GM21390 (cell line): ENCODE measurements at regions not wholly inside any gene's neighbourhood (a gene's known extent, or its start where the extent isn't known, plus 50 kb on each side); places are given as distances from the start of the nearest gene placed in this dataset.
"Not testable (repeated sequence)": the region's sequence is repeated elsewhere in the genome, so short reads cannot be mapped to it uniquely, and the experiment has no call there.

Source experiments
- ATAC-seq: cut with Tn5 transposase; IDR thresholded peaks from one replicate; pipeline ENCODE4 v1.9.1; 2021; ENCODE audit not compliant: unreplicated experiment

DNA sequence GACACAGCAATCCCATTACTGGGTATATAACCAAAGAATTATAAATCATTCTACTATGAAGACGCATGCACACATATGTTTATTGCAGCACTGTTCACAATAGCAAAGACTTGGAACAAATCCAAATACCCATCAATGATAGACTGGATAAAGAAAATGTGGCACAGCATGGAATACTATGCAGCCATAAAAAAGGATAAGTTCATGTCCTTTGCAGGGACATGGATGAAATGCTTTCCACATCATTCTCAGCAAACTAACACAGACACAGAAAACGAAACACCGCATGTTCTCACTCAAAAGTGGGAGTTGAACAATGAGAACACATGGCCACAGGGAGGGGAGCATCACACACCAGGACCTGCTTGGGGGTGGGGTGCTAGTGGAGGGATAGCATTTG, 613.0 kb downstream of the RFPL4B start:
- not testable (repeated sequence) for ATAC-seq

- ATAC-seq = no peak
Measured at GRCh38 chr6:112967974-112968373, 620.8 kb downstream of the RFPL4B start.

DNA sequence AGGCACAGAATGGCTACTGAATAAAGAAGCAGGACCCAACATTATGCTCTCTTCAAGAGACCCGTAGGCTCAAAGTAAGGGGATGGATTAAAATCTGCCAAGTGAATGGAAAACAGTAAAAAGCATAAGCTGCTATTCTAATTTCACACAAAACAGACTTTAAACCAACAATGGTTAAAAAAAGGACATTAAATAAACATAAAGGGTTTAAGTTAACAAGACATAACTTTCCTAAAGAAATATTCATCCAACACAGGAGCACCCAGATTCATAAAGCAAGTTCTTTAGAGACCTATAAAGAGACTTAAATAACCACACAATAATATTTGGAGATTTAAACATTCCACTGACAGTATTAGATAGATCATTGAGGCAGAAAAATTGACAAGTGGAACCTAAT, 624.5 kb downstream of the RFPL4B start:
- ATAC-seq = no peak

GRCh38 chr6:112974931-112975330, 627.8 kb downstream of the RFPL4B start:
- ATAC-seq = not testable (repeated sequence)

DNA sequence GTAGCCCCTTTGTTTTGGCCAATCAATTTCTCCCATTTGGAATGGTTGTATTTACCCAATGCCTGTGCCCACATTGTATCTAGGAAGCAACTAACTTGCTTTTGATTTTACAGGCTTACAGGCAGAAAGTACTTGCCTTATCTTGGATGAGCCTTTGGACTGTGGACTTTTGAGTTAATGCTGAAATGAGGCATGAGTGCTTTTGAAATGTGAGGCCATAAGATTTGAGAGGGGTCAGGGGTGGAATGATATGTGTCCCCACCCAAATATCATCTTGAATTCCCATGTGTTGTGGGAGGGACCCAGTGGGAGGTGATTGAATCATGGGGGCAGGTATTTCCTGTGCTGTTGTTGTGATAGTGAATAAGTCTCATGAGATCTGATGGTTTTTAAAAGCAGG, 629.4 kb downstream of the RFPL4B start:
- not testable (repeated sequence) for ATAC-seq

- ATAC-seq = no peak
Measured at GRCh38 chr6:112979830-112980229, 632.7 kb downstream of the RFPL4B start.

GRCh38 chr6:112980676-112981075, 633.5 kb downstream of the RFPL4B start:
- ATAC-seq = no peak

GRCh38 chr6:112983713-112984261, 636.7 kb downstream of the RFPL4B start:
- no peak for ATAC-seq

DNA sequence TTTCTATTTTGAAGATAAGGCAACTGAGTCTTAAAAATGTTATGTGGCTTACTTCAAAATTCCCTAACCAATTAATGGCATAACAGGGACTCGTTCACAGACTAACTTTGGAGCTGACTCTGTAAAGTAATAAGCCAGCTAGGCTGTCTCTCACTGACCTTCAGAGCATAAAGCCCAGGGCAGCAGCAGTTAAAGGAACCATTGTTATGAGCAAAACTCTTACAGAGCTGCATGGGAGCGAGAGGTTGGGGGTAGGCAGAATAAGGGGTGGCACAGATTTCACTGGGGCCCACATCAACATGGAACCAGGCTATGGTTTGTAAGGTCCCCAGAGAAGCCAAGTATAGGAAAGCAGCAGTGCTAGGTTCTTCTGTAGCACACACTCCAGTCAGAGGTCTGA, 637.8 kb downstream of the RFPL4B start:
- no peak for ATAC-seq

GRCh38 chr6:112986321-112986720, 639.2 kb downstream of the RFPL4B start:
- ATAC-seq = no peak

- no peak for ATAC-seq
Measured at GRCh38 chr6:112988748-112989147, 641.6 kb downstream of the RFPL4B start.

- ATAC-seq = no peak
Measured at GRCh38 chr6:112990971-112991370, 643.8 kb downstream of the RFPL4B start.

- no peak for ATAC-seq
Measured at GRCh38 chr6:112991912-112992311, 644.8 kb downstream of the RFPL4B start.

- ATAC-seq = no peak
Measured at GRCh38 chr6:112997421-112998085, 650.4 kb downstream of the RFPL4B start.

DNA sequence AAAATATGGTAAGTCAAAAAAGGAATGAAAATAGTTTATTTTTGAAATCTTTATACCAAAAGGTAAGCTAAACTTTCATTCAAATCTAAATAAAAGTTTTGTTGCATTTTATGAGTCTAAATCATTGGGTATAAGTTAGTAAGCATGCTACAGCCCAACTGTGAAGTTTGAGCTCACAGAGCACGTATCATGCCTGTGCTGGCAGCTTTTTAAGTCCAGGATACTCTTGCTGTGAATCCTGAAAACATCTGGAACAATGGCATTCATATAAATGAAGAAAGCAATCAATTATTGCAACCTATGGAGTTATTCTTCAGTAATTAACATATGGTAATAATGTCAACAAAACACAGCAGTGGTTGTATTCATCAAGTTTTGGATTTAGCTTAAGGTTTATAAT, 656.9 kb downstream of the RFPL4B start:
- no peak for ATAC-seq

DNA sequence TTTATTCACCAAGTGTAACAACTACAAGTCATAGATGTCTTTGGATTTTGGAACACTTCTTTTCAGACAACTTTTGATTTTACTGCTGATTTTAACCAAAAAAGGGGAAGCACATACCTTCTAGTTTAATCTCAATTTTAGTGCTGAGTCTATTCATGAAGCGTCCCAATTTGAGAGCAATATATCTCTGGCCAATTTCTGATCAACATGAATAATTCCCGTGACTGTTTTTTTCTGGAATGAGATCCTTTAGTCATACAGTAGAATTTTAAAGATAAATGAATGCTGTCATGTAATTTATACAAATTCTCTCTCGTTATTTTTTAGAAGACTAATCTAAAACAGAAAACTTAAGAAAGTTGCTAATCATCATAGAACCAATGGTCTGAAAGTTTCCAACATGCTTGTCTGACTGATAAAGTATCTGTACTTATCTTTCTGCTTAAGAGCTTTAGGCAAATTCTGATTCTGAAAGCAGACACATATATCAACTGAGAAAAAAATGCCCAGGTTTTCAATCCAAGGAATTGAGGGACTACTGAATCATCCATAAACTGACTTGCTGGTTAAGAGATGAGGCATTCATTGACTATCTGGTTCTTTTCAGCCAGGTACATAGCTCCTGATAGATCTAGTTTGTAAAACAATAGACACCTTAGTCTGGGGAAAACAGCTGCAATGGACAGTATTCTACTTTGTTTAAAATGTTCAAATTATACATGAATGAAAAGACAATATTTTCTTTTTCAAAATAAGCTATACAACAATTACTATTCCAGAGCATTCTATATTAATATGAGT, 657.5 kb downstream of the RFPL4B start:
- no peak for ATAC-seq

- ATAC-seq = no peak
Measured at GRCh38 chr6:113006494-113006893, 659.4 kb downstream of the RFPL4B start.

DNA sequence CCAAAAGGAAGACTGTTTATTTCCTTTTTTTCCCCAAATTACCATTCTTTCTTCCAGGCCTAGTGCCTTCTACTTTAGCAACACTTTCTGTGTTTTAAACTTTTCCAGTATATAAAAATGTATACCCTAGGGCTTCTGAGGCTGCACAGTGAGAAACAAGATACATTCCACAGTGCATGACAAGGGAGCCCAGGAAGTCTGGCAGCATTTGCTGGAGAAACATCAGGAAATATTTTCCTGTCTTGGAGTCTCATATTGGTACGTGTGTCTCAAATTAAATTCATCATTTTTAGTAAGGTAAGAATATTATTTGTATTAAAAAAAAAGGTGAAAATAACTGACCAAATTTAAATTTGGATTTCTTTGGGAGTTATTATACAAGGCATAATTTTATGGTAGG, 662.6 kb downstream of the RFPL4B start:
- ATAC-seq = no peak

GRCh38 chr6:113010196-113010989, 663.3 kb downstream of the RFPL4B start:
- no peak for ATAC-seq

DNA sequence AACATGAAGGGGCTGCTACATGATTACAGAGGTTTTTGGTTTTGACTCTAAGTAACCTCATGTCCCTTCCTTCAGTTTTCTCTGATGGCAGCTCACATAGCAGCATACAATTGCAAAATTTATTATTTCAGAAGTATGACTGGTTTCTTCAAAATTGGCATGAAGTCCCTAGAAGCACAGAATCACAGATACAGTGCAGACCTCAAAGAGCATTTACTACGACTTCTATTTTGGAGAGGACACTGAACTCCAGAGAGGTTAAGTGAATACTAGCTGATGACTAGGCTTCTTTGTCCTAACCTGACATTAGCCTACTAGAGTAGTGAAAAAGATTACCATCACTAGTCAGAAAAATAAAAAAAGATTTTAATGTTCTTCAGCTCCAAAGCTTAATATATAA, 664.3 kb downstream of the RFPL4B start:
- no peak for ATAC-seq

DNA sequence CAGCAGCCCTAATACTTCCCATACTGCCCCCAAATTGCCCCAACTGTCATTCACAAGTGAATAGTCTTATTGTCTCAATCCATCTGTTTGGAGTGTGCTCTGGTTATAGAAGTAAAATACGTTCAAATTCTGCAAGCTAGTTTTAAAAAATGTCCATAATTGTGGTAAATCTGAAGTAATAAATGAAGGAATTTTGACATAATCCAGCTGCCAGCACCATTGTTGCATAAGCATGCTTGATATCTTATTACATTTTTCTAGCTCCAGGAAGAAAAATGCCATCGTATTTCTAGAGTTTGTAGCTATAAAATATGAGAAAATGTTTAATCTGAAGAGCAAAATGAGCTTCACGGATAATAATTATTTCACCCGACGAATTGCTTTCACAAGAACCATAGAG, 664.7 kb downstream of the RFPL4B start:
- ATAC-seq = no peak
